ENCODE measurements at regions not wholly inside any gene's neighbourhood (a gene's known extent, or its start where the extent isn't known, plus 50 kb on each side); places are given as distances from the start of the nearest gene placed in this dataset.

DNA sequence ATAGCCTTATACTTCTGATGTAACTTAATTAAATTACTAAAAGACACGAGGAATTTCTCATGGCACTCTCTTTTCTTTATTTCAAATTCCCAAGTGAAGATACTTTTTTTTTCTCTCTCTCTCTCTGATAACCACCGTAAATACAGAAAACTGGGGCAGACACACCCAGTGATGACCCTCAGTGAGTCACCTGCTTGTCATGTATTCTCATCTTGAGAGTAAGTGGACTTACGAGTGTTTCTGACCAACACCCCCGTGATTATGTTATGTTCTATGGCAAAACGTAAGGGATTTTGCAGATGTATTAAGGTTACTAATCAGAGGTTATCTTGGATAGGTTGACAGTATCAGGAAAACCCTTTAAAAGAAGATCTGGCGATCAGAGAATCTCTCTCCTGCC lies 348.8 kb upstream of the ZNF717 start:
- TF ChIP-seq, protein P1, sequence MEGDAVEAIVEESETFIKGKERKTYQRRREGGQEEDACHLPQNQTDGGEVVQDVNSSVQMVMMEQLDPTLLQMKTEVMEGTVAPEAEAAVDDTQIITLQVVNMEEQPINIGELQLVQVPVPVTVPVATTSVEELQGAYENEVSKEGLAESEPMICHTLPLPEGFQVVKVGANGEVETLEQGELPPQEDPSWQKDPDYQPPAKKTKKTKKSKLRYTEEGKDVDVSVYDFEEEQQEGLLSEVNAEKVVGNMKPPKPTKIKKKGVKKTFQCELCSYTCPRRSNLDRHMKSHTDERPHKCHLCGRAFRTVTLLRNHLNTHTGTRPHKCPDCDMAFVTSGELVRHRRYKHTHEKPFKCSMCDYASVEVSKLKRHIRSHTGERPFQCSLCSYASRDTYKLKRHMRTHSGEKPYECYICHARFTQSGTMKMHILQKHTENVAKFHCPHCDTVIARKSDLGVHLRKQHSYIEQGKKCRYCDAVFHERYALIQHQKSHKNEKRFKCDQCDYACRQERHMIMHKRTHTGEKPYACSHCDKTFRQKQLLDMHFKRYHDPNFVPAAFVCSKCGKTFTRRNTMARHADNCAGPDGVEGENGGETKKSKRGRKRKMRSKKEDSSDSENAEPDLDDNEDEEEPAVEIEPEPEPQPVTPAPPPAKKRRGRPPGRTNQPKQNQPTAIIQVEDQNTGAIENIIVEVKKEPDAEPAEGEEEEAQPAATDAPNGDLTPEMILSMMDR (IDR thresholded peaks at IDR 0.05; ENCODE audit: low read depth, low read length): no peak
- DNase-seq (ENCODE audit: extremely low read depth, low read depth): no peak

DNA sequence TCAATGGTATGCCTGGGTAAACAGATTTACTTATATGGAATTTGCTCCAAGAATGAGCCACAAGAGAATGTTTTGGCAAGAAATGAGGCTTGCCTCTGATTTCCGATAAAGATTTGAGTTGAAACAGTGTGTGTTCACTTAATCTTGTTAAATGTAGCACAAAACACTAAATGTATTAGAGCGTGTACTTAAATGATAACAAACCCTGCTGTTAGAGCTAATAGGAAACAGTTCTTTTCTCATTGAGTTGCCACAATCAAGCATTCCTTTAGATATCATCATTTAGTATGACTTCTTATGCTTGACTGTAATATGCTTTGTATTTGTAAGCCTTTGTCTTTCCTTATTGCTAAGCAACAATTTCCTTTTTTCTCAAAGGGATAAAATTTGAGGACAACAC lies 353.6 kb upstream of the ZNF717 start:
- TF ChIP-seq, protein P1 (IDR thresholded peaks at IDR 0.05; ENCODE audit: low read depth, low read length): no peak
- DNase-seq (ENCODE audit: extremely low read depth, low read depth): no peak

DNA sequence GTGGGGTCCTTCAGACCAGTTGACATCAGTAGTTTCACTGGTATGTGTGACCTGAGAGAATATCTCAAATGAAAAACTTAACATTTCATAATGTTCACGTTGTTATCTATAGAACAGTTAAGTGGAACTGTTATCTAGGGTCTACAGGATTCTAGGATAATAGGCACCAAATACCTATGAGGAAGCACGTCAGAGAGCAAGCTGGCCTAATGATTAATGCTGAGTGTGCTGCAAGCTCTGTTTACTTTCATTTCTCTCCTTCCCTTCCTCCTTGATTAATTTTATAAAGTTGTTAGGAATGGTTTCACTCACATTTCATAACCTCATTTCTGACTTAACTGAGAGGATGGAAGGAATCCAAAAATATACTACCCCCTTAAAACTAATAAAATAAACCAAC lies 362.5 kb upstream of the ZNF717 start:
- TF ChIP-seq, protein P1 (IDR thresholded peaks at IDR 0.05; ENCODE audit: low read depth, low read length): no peak
- no peak for DNase-seq (ENCODE audit: extremely low read depth, low read depth)

DNA sequence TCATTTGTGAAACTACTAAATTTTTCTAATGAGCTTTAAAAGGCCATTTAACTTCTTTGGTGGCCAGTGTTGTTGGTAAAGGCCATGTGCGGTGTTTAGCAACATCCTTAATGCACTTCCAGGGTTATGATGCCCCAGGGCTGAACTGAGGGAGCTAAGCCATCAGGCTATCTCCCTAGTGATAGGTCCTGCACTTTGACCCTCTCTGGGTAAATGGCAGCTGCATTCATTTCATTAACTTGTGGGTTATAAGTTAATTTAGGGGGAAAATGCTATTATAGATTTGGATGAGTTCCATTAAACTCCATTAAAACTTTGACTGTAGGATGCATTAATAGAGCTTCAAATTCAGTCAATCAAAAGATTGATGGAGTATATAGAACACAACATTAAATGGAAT lies 366.7 kb upstream of the ZNF717 start:
- DNase-seq (ENCODE audit: extremely low read depth, low read depth): no peak
- TF ChIP-seq, protein P1 (IDR thresholded peaks at IDR 0.05; ENCODE audit: low read depth, low read length): no peak

DNA sequence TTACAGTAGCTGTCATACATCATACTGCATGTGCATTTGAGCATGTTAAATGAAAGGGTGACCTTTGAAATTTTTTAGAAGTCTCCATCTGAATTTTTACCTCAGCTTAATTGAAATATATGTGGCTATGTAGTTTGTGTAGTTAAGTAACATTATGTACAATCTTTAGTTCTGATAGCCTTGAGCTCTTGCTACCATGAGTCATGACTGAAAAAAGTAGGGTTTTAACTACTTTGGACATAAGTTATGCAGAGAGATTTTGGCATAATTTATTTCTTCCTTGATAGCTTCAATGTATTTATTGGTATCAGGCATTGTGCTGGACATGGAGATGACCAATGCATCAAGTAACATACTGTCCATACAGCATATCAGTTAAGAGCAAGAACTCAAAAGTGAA lies 376.5 kb upstream of the ZNF717 start:
- DNase-seq (ENCODE audit: extremely low read depth, low read depth): no peak
- TF ChIP-seq, protein P1 (IDR thresholded peaks at IDR 0.05; ENCODE audit: low read depth, low read length): no peak

DNA sequence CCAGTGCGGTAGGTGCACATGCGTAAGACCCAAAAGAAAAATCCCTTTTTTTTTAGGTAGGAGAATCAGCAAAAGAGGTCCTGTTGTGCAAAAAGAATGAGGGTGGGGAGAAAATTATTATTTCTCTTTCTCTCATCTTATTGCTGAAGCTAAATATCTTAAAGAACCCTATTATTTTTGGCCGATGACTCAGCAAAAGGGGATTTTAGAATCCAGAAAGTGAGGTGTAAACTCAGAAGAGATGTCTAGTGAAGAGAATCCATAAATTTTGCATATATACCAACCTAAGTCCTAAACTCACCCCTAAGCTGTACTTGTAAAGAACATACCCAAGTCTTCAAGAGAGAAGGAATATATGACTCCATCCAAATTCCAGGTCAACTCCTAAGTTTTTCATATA lies 386.3 kb upstream of the ZNF717 start:
- TF ChIP-seq, protein P1 (IDR thresholded peaks at IDR 0.05; ENCODE audit: low read depth, low read length): no peak
- no peak for DNase-seq (ENCODE audit: extremely low read depth, low read depth)

DNA sequence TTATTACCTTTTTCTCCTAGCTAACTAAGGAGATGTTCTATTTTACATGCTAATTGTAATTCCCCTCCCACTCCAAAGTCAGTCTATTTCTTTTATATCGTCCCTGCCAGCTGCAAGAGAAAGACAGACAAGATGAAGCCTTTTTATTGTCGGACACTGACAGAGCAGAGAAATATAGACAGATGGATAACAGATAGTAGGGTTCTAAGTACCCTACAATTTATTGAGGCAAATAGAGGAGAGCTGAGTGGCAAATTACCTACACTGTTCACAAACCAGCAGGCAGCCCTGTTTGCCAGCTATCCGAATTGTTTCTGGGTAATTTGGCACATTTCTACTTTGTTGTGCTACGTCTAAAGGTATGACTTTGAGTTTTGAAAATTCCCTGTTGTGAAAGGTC lies 392.3 kb upstream of the ZNF717 start:
- TF ChIP-seq, protein P1 (IDR thresholded peaks at IDR 0.05; ENCODE audit: low read depth, low read length): no peak
- no peak for DNase-seq (ENCODE audit: extremely low read depth, low read depth)

Data from AG09319 (cell line).